GM23338 (cell line): ENCODE measurements at regions not wholly inside any gene's neighbourhood (a gene's known extent, or its start where the extent isn't known, plus 50 kb on each side); places are given as distances from the start of the nearest gene placed in this dataset.

Experiments used
- EZH2 ChIP-seq: fragments of 200-600 bp; sonication (generic); IDR thresholded peaks from one replicate; pipeline ENCODE4 v1.8.0; 2017; ENCODE audit warnings: antibody characterized with exemption, mild to moderate bottlenecking, low read depth; ENCODE audit not compliant: unreplicated experiment
- POLR2AphosphoS5 ChIP-seq: IDR thresholded peaks from 2 replicates; pipeline ENCODE4 v1.6.1; 2016; ENCODE audit warnings: antibody characterized with exemption, low read depth

DNA sequence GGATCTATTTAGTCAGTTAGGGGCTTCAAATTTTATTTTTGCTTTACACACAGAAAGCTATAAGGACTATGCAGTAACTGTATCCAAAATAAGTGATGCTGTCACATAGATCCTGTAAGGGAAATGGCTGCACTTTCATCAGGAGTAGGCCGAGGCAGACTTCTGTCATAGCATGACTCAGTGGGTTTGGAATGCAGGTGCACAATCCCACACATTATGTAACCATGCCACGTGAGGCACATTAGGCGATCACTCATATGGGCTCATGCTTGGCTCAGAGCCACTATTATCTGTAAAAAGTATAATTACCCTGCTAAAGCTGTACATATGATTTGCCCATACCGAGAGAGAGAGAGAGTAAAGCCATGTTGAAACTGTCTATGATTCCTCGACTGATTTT lies 1189.4 kb upstream of the EYS start:
- TF ChIP-seq EZH2 = no peak
- no peak for TF ChIP-seq POLR2AphosphoS5
